GM12878 (cell line): ENCODE measurements at regions not wholly inside any gene's neighbourhood (a gene's known extent, or its start where the extent isn't known, plus 50 kb on each side); places are given as distances from the start of the nearest gene placed in this dataset.

ENCODE experiments used
- ATAC-seq: fragments of 200-7000 bp; cut with Tn5 transposase; 3 replicates; pipeline ENCODE4 v1.9.1; 2020; ENCODE audit warnings: mild to moderate bottlenecking, moderate library complexity
- BruUV-seq: library from RNA; stranded (reverse); fragments of 400-500 nt; replicated peaks from 2 replicates; lab custom pipeline; 2021; lab: Mats Ljungman, UMichigan
- CTCF ChIA-PET: fragments of 300-600 bp; sonication (Branson Sonifier 250); formaldehyde crosslinking; extraction: SDS; loops from one replicate; lab custom pipeline; 2021; ENCODE audit warnings: inconsistent platforms; lab: Yijun Ruan, JAX
- POLR2A ChIA-PET: fragments of 350-600 bp; formaldehyde crosslinking; extraction: SDS; loops from one replicate; lab custom pipeline; 2021; ENCODE audit warnings: inconsistent platforms; lab: Charles Lee
- RAD21 ChIA-PET: fragments of 300-600 bp; sonication (Branson Sonifier 250); formaldehyde crosslinking; loops from one replicate; lab custom pipeline; 2023; ENCODE audit warnings: antibody characterized with exemption; ENCODE audit not compliant: unreplicated experiment; lab: Charles Lee
- SMC1A ChIA-PET: fragments of 300-600 bp; sonication (Branson Sonifier 250); formaldehyde crosslinking; loops from one replicate; lab custom pipeline; 2023; ENCODE audit not compliant: unreplicated experiment, uncharacterized antibody; lab: Charles Lee
- DNase-seq: peaks from one replicate; pipeline ENCODE4 v3.0.0-alpha.2; 2011; ENCODE audit warnings: low read depth, low spot score
- FAIRE-seq: peaks from 3 replicates; lab custom pipeline; 2011; peaks lifted over from hg19 to GRCh38; lab: Jason Lieb, UNC
- H2AFZ ChIP-seq: 2 replicates; pipeline ENCODE4 v1.6.0; 2011; ENCODE audit warnings: low read depth, low read length, control low read depth; ENCODE audit not compliant: control insufficient read depth
- H3K27ac ChIP-seq: 2 replicates; pipeline ENCODE4 v1.5.1; 2011; ENCODE audit warnings: control low read depth; ENCODE audit not compliant: control insufficient read depth, insufficient read depth
- H3K27me3 ChIP-seq, 2 experiments: replicated peaks in 1 of 2; 2 replicates each; pipeline versions ENCODE4 v1.6.0 to v1.6.1; 2011; ENCODE audit warnings: low read length in 1 of 2; ENCODE audit not compliant: control insufficient read depth in 2 of 2, insufficient read depth in 2 of 2
- H3K36me3 ChIP-seq, 2 experiments: 2 replicates each; pipeline ENCODE4 v1.5.1; 2011; ENCODE audit warnings: low read length in 1 of 2; ENCODE audit not compliant: control insufficient read depth in 2 of 2, insufficient read depth in 2 of 2
- H3K4me1 ChIP-seq: 2 replicates; pipeline ENCODE4 v1.6.1; 2011; ENCODE audit warnings: mild to moderate bottlenecking, low read length, moderate library complexity, mixed read lengths; ENCODE audit not compliant: control insufficient read depth, insufficient read depth
- H3K4me2 ChIP-seq: 2 replicates; pipeline ENCODE4 v1.6.0; 2011; ENCODE audit warnings: control low read depth; ENCODE audit not compliant: control insufficient read depth, insufficient read depth
- H3K4me3 ChIP-seq: fragments of 200-600 bp; sonication (generic); 2 replicates; pipeline ENCODE4 v1.5.1; 2016
- H3K79me2 ChIP-seq: 2 replicates; pipeline ENCODE4 v1.6.0; 2011; ENCODE audit warnings: low read length; ENCODE audit not compliant: control insufficient read depth, insufficient read depth
- H3K9ac ChIP-seq: 2 replicates; pipeline ENCODE4 v1.8.0; 2011; ENCODE audit warnings: low read length, control low read depth, mixed read lengths; ENCODE audit not compliant: control insufficient read depth, insufficient read depth
- H3K9me3 ChIP-seq: replicated peaks from 3 replicates; pipeline ENCODE4 v1.5.1; 2011; ENCODE audit warnings: mild to moderate bottlenecking, low read length; ENCODE audit not compliant: control insufficient read depth, insufficient read depth
- H4K20me1 ChIP-seq: 2 replicates; pipeline ENCODE4 v1.6.0; 2011; ENCODE audit not compliant: control insufficient read depth, insufficient read depth
- CBFB ChIP-seq: IDR thresholded peaks from 2 replicates; pipeline ENCODE4 v1.6.1; 2016; ENCODE audit warnings: antibody characterized with exemption, low read depth
- CBX3 ChIP-seq: fragments of 200-600 bp; sonication (generic); IDR thresholded peaks from 2 replicates; pipeline ENCODE4 v1.6.1; 2016; ENCODE audit warnings: low read depth, borderline replicate concordance
- ESRRA ChIP-seq: IDR thresholded peaks from 2 replicates; pipeline ENCODE4 v1.6.1; 2012; ENCODE audit warnings: mild to moderate bottlenecking, low read length, improper control_type of control experiment
- HDGF ChIP-seq: fragments of 450-650 bp; IDR thresholded peaks from 2 replicates; pipeline ENCODE4 v1.6.1; 2016; ENCODE audit warnings: antibody characterized with exemption
- MAX ChIP-seq: IDR thresholded peaks from 2 replicates; pipeline ENCODE4 v1.6.1; 2012; ENCODE audit warnings: low read depth, low read length, improper control_type of control experiment
- NR2C2 ChIP-seq: IDR thresholded peaks from 2 replicates; pipeline ENCODE4 v1.6.1; 2011; ENCODE audit warnings: borderline replicate concordance, low read depth; ENCODE audit not compliant: control insufficient read depth, insufficient read length
- NRF1 ChIP-seq: conservative IDR thresholded peaks from 2 replicates; pipeline ENCODE4 v1.6.1; 2011; ENCODE audit warnings: mild to moderate bottlenecking, low read depth, low read length, improper control_type of control experiment
- PML ChIP-seq: IDR thresholded peaks from 2 replicates; pipeline ENCODE4 v1.6.1; 2012; ENCODE audit warnings: low read length, inconsistent platforms
- RB1 ChIP-seq: fragments of 450-650 bp; formaldehyde crosslinking; IDR thresholded peaks from 2 replicates; pipeline ENCODE4 v1.6.1; 2017; ENCODE audit warnings: mild to moderate bottlenecking, borderline replicate concordance
- RCOR1 ChIP-seq: conservative IDR thresholded peaks from 2 replicates; pipeline ENCODE4 v1.6.1; 2012; ENCODE audit warnings: low read depth, low read length, improper control_type of control experiment
- SIN3A ChIP-seq: IDR thresholded peaks from 2 replicates; pipeline ENCODE4 v1.6.1; 2012; ENCODE audit warnings: low read depth, low read length, improper control_type of control experiment
- SREBF1 ChIP-seq: IDR thresholded peaks from 2 replicates; pipeline ENCODE4 v1.6.1; 2012; ENCODE audit warnings: mild to moderate bottlenecking, low read length
- STAT1 ChIP-seq: fragments of 450-650 bp; conservative IDR thresholded peaks from 2 replicates; pipeline ENCODE4 v1.6.1; 2014; ENCODE audit warnings: antibody characterized with exemption, mild to moderate bottlenecking
- TAF1 ChIP-seq: IDR thresholded peaks from 2 replicates; pipeline ENCODE4 v1.6.1; 2011; ENCODE audit warnings: mild to moderate bottlenecking, low read depth, low read length, borderline replicate concordance
- ZNF622 ChIP-seq: fragments of 450-650 bp; IDR thresholded peaks from 2 replicates; pipeline ENCODE4 v1.6.1; 2017; ENCODE audit warnings: mild to moderate bottlenecking, inconsistent platforms
- whole genome bisulfite sequencing: methylation state at CpG from one replicate; pipeline ENCODE4 v1.1.6; 2016; ENCODE audit warnings: low lambda C conversion rate; ENCODE audit not compliant: insufficient replicate concordance, insufficient coverage; ENCODE audit errors: missing lambda C conversion rate; 5-methylcytosine and 5-hydroxymethylcytosine counted together
- in situ Hi-C: fragments of 300-500 bp; cut with MboI; formaldehyde crosslinking; loops from 9 replicates; pipeline ENCODE4 v1.14.3; 2018; ENCODE audit warnings: mixed read lengths
- intact Hi-C: fragments of 100-400 bp; cut with micrococcal nuclease; formaldehyde crosslinking; loops from one replicate; pipeline ENCODE4 v1.14.2; 2022; ENCODE audit not compliant: unreplicated experiment
- TF ChIP-seq, protein P1 (sequence below): IDR thresholded peaks from 2 replicates; pipeline ENCODE4 v1.6.1; 2012; ENCODE audit warnings: low read depth, low read length, improper control_type of control experiment

GRCh38 chr1:208460823-208461222 is 216.6 kb upstream of the PLXNA2 start:
- no peak for ATAC-seq

More at GRCh38 chr1:208460823-208461222, 216.6 kb upstream of the PLXNA2 start:
- Histone ChIP-seq H3K4me1 (no peaks in the 10 kb centered on the region), H3K9me3 (no peaks in the 10 kb centered on the region; the same call in 2 of the 3 replicates), H4K20me1 (no peaks in the 10 kb centered on the region), H3K27me3 (no peaks in the 10 kb centered on the region), H2AFZ (no peak overlapping the region), H3K4me2 (no peak overlapping the region), H3K79me2 (no peaks in the 10 kb centered on the region), H3K9ac (no peak overlapping the region), H3K36me3 (no peaks in the 10 kb centered on the region), H3K4me3 (no peak overlapping the region), H3K27ac (no peak overlapping the region)
- no peak for FAIRE-seq
- DNase-seq, result no peak
- SMC1A ChIA-PET, result no interaction called here
- WGBS, result 0% methylated on average over 3 of the region's 3 CpGs
- TF ChIP-seq ESRRA, result no peak
- no peak for TF ChIP-seq TAF1
- no peak for TF ChIP-seq STAT1
- no peak for TF ChIP-seq RB1
- no peak for TF ChIP-seq CBX3
- no peak for TF ChIP-seq SREBF1
- no peak for TF ChIP-seq RCOR1
- no peak for TF ChIP-seq NR2C2
- TF ChIP-seq NRF1, result no peak
- no peak for TF ChIP-seq ZNF622
- TF ChIP-seq MAX, result no peak
- TF ChIP-seq, protein P1, sequence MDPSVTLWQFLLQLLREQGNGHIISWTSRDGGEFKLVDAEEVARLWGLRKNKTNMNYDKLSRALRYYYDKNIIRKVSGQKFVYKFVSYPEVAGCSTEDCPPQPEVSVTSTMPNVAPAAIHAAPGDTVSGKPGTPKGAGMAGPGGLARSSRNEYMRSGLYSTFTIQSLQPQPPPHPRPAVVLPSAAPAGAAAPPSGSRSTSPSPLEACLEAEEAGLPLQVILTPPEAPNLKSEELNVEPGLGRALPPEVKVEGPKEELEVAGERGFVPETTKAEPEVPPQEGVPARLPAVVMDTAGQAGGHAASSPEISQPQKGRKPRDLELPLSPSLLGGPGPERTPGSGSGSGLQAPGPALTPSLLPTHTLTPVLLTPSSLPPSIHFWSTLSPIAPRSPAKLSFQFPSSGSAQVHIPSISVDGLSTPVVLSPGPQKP, result no peak
- TF ChIP-seq SIN3A, result no peak
- TF ChIP-seq HDGF, result no peak
- no peak for TF ChIP-seq CBFB
- TF ChIP-seq PML, result no peak
- RAD21 ChIA-PET, result no interaction called here
- CTCF ChIA-PET, result no interaction called here
- in situ Hi-C loops, result no loop called here
- intact Hi-C loops, result no loop called here
- POLR2A ChIA-PET, result no interaction called here
- BruUV-seq, result no TSS peak
